AG09319 (cell line): ENCODE measurements at regions not wholly inside any gene's neighbourhood (a gene's known extent, or its start where the extent isn't known, plus 50 kb on each side); places are given as distances from the start of the nearest gene placed in this dataset.
"Not testable (repeated sequence)": the region's sequence is repeated elsewhere in the genome, so short reads cannot be mapped to it uniquely, and the experiment has no call there.

Experiments used
- DNase-seq: peaks from one replicate; pipeline ENCODE4 v3.0.0-alpha.2; 2010; ENCODE audit warnings: low read depth; ENCODE audit errors: extremely low read depth
- TF ChIP-seq, protein P1 (sequence below): IDR thresholded peaks from 2 replicates; pipeline ENCODE4 v1.5.1; 2011; ENCODE audit warnings: low read depth, mild to moderate bottlenecking, inconsistent platforms, low read length, moderate library complexity

DNA sequence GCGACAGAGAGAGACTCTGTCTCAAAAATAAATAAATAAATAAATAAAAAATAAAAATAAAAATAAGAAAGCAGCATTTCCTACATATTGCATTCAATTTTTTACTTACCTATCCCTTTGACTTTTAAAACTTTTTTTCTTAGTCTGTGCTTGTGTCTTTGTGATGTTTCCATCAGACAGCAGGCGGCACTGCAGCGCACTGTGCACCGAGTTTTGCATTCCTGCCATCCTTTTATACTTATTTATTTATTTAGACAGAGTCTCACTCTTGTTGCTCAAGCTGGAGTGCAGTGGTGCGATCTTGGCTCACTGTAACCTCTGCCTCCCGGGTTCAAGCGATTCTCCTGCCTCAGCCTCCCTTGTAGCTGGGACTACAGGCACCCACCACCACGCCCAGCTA is 203.9 kb downstream of the SPATA31A1 start:
- TF ChIP-seq, protein P1, sequence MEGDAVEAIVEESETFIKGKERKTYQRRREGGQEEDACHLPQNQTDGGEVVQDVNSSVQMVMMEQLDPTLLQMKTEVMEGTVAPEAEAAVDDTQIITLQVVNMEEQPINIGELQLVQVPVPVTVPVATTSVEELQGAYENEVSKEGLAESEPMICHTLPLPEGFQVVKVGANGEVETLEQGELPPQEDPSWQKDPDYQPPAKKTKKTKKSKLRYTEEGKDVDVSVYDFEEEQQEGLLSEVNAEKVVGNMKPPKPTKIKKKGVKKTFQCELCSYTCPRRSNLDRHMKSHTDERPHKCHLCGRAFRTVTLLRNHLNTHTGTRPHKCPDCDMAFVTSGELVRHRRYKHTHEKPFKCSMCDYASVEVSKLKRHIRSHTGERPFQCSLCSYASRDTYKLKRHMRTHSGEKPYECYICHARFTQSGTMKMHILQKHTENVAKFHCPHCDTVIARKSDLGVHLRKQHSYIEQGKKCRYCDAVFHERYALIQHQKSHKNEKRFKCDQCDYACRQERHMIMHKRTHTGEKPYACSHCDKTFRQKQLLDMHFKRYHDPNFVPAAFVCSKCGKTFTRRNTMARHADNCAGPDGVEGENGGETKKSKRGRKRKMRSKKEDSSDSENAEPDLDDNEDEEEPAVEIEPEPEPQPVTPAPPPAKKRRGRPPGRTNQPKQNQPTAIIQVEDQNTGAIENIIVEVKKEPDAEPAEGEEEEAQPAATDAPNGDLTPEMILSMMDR, result peak; percentile 3
- DNase-seq, result not testable (repeated sequence)

DNA sequence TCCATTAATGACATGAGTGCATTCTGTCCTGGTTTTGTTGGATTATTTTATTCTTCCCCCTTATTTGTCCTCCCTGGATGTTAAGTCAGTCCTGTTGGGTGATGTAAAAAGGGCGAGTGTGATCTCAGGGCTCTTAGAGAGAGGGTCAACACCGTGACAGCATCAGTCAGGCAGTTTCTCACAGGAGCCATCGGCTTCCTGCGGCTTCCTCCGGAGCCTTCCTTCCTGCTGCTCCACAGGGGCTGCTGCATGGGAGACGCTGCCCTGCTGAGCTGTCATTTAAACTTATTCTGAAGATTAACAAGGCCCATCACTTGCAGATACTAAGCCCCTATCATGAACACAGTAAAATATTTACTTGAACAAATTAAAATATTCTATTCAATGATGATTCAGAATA is 211.3 kb downstream of the SPATA31A1 start:
- DNase-seq, result not testable (repeated sequence)

DNA sequence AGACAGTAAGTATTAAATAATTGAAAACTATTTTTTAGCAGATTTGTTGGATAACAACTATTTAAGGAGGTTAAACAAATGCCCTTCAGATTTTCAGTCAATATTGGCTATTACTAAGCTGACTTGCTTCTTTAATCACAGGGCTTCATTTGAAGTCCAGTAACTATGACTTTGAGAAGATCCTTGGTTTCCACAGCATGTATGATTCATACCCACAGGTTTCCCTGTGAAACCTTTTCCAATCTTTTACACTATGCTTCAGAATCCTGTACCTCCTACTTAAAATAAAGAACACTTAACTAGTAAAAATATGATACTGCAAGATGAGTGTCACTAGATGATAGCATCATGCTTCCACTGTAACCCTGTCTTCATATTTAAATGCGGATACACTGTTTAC is 211.9 kb downstream of the SPATA31A1 start:
- DNase-seq, result not testable (repeated sequence)

DNA sequence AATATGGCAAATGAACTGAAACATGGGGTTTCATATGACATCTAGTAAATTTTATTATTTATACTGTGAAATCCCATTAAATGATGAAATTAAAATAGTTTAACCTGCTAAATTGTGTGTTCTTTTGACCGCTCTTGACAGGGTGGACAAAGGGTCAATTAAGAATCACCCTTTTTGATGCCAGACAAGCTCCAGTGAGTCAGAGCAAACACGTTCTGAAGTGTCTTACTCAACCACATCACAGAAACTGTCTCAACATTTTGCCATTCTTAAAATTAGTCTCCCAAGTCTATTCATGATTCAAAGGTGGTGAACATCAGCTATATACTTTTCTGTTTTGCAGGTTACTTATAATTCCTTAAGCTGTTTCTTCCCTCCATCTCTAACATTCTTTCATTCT is 213.4 kb downstream of the SPATA31A1 start:
- not testable (repeated sequence) for DNase-seq

DNA sequence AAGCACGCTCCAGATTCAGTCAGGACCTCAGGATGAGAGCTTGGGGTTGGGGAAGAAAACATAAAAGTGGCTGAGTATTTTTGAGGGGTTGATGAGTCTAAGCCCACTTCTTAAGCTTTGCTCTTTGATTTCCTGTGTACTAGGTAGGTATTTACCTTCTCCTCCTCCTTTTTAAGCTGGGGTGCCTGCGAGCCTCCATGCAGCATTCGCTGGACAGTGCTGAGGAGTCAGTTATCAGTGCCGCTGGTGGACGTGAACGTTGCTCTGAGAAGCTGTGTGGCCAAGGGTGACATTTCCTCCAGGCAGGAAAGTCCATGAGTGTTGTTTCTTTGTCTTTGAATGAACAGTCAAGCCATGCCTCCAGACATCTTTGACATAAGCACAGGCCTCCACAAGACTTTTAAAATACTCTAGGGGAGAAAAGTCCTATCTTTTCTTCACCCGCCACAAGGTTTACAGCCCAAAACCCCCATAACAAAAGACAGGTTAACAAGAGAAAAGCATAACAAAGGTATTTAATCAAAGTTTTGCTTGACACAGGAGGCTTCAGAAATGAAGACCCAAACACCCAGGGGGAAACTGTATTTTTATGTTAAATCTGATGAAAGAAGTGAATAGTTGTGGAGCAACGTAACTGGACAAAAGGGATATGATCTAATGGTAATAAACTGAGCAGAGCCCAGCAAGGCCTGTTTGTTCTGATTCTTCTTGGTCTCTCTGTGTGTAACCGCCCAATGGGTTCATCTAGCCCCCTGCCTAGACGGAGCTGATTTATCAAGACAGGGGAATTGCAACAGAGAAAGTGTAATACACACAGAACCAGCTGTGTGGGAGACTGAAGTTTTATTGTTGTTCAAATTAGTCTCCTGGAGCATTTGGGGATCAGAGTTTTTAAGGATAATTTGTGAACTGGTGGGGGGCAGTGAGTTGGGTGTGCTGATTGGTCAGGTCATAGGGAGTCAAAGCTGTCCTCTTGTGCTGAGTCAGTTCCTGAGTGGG is 217.9 kb downstream of the SPATA31A1 start:
- not testable (repeated sequence) for DNase-seq

DNA sequence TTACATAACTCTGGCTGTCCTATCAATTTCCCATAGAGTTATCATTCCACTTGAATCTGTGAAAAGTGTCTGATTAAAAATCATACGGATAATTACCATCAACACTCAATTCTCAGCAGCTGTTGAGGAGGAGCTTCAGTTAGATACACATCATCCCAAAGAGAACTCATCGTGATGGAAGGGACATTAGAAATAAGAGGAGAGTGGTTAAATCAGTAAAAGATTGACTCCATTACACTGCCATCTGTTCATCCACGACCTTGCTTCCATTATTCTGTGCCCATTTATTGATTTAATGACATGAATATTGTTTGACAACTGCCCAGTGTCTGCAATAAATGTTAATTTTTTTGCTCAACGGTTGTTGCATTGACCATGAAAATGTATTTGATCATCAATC is 223.5 kb downstream of the SPATA31A1 start:
- not testable (repeated sequence) for DNase-seq

DNA sequence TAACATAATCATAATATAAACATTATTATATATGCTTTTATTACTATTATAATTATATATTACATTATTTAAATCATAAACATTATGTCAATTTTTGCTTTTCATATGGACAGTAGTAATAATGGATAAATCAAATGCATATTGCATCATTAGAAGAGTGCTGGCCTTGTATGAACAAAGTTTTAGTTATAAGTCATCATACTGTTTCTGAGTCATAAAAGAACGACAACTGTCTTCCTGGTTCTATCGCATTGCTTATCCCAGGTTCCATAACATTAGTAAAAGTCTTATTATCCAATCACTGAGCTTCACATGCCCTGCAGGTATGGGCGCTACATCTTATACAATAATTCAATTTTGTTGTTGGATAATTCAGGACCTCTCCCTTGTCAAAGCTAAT is 225.8 kb downstream of the SPATA31A1 start:
- DNase-seq, result not testable (repeated sequence)

DNA sequence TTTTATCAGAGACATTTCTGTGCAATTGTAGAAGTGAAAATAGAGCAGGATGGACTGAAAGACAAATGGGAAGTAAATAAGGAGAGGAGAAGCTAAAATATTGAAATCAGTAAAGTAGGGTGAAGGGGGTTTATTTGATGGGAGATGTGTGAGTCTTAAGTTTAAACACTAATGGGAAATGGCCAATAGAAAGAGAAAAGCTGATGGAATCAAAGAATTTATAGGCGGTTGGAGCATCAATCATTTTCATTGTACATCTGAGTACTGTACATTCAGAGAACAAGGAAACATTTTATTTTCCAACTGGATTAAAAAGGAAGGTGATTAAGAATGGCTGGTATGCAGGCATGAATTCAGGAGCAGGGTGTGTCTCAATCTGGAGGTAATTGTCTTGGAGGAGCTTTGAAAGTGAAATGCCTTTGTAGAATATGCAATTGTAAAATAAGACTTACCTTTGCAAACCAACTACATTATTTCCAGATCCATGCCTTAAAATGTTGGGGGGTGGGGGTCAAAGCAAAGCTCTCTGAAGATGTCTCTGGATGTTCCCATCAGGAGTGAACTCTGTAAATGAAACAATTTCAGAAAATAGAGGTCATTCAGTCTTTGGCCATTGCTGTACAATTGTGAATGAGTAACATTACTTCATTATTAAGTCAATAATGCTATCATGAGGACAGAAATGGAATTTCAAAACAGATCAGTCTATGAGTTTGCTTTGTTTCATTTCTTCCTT is 227.4 kb downstream of the SPATA31A1 start:
- DNase-seq, result not testable (repeated sequence)

DNA sequence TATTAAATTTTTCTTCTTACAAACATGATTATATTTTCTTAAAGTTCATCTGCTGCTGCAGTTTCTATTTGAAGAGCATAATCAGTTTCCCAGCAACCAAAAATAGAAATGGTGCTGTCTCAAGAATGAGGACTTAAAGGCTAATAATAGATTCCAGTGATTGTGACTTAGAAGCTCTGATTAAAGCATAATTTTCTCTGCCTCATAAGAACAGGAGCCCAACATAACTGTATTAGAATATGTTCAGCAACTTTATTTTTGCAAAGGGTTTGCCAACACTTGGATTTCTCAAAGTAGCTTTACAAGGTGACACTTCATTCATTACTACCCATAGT is 227.9 kb downstream of the SPATA31A1 start:
- not testable (repeated sequence) for DNase-seq

DNA sequence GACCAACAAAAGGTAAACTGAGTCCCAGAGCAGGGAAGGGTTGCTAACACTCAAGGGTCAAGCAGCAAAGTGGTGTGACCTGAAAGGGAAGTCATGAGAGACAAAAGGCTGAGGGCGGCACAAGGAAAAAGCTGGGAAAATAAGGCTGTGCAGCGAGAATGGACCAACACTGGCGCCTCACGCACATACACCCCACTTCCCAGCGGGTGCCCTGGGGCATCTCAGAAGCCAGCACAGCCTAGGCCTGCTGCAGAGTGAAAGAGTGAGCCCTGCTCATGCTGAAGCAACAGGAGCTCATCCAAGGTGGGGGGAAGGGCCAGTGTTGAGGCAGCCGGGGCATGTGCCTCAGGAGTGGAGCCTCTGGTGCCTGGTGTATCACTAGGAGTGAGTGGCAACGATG is 229.8 kb downstream of the SPATA31A1 start:
- DNase-seq, result not testable (repeated sequence)

DNA sequence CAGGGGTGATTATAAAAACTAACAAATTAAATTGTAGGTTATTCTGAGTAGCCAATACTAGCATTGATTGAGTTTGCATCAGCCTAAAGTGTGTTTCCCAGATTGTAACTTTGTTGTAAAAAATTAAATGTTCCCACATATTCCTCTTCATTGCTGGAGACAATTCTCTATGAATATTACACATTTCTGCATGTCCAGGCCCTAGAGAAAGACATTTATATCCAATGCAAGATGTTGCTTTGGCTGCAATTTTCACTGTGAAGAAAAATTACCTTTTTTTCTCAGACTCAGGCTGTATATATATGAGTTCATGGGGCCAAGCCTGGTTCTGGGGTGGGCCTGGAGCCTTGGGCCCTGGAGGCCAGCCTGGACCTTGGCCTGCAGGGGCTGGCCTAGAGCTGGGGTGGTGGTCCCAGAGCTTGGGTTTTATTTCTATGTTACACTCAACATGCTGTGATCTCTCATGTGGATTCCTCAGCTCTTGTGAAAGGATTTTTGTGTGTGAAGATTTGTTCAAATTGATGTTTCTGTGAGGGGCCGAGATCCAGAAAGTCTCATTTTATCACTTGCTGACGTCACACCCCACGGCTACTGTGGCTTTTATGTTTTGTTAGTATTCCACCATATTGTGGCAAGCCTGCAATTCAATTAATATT is 232.5 kb downstream of the SPATA31A1 start:
- TF ChIP-seq, protein P1, result no peak
- DNase-seq, result no peak

DNA sequence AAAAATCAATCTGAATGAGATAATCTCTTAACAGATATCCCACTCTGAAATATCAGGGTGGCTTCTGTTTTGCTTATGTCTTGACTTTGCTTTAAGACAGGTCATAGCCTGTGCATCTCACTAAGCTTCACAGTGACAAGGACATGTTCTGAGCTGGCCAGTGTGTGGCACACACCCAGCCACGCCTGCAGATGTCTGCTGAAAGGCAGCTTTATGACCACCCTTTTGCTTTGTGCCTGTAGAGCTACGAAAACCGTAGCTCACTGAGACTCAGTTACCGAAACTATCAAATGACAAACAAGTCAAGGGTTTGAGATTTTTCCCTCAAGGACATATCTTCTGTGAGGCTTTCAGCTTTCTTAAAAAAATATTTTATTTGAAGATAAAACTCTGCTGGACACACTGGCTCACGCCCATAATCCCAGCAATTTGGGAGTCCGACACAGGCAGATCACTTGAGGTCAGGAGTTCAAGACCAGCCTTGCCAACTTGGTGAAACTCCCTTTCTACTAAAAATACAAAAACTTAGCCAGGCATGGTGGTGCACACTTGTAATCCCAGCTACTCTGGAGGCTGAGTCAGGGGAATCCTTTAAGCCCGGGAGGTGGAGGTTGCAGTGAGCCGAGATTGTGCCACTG is 233.2 kb downstream of the SPATA31A1 start:
- TF ChIP-seq, protein P1, result no peak
- DNase-seq, result no peak

DNA sequence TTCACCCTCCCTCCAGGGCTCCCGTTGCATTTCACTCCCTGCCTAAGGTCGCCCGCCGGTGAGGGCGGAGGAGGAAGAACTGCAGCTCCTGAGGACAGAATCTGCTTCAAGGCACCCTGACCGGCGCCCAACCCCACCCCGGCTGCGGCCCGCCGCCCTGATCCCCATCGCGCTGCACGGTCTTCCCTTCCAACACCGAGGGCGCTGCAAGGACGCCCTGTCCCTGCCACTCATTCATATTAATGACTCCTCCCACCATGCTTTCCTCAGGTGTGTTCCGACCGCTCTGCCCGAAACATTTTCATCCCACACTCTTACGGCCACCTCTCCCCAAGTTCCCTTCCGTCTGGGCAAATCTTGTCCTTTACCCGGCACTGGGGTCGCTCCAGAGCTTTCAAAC is 248.6 kb downstream of the SPATA31A1 start:
- not testable (repeated sequence) for DNase-seq

DNA sequence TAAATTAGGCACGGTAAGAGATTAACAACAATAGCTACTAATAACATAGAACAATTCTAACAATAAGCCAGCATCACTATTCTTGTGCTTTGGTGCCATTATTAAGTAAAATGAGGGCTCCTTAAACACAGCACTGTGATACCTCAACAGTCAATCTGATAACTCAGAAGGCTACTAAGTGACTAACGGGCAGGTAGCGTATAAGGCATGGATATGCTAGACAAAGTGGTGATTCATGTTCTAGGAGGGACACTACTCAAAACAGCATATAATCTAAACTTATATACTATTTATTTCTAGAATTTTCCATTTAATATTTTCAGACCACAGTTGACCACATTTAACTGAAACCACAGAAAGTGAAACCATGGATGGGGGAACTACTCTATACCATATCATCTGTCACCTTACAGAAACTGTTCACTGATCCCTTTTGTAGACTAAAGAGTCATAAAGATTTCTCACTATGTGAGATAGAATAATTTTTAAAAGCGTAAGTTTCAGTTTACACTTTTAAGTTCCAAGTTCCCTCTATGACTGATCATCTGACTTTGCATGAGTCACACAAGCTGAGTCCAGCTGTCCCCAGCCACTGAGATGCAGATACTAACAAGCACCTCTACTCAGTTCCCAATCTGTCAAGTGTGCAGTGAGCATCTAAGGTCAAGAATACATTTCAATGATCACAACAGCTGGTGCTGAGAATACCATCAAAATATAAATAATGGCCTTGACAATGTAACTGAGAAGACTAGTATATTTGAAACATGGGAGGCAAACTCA is 256.2 kb downstream of the SPATA31A1 start:
- DNase-seq, result not testable (repeated sequence)

DNA sequence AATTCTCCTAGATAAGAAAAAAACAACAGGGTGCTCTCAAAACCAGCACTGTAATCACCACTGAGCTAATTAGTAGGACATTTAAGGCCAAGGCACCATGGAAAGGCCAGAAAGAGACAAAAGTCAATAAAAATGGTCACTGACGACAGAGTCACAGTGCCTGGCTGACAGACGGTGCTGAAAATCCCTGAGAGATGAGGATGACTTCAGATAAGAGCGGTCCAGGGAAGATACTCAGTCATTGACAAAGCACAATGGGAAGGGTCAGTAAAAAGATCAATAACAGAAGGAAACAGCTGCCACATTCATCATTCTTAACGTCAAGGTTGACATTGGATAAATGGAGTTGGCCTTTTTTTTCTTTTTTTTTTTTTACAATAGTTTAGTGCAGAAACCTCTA is 261.0 kb downstream of the SPATA31A1 start:
- DNase-seq, result not testable (repeated sequence)

DNA sequence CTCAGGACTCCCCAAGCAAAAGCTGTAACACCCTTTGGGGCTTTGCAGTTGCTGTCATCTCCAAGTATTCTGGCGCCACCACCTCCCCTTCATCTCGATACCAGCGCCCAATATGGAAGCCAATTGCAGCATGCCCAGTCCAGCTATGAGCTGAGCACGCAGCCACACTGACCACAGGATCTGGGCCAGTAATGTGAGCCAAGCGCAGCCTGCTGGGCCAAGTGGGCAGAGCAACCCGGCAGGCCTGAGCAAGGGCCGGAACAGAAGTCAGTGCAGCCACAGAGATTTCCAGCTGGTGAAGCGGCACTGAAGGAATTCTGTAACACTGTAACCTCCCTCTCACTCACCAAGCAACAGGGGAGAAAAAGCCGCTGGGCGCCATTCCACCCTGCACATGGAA is 268.6 kb downstream of the SPATA31A1 start:
- not testable (repeated sequence) for DNase-seq
